ENCODE measurements at regions not wholly inside any gene's neighbourhood (a gene's known extent, or its start where the extent isn't known, plus 50 kb on each side); places are given as distances from the start of the nearest gene placed in this dataset.

DNA sequence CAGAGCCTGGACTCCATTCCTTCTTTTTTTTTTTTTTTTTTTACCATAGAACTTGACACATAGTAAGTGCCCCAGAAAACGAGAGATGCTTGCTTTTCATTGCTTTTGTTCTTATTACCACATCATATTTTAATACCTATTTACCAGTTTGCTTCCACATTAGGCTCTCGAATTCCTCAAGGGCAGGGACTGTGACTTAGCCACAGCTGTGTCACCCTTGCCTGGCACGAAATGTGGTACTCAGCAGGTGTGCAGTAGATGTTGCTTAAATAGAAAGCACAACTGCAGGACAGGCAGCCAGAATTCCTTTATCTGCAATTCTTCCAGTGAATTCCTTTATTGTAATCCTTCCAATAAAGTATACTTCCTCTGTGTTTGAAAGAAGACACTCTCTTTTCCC, 393.0 kb downstream of the HAPSTR1 start:
- DNase-seq: no peak

- no peak for DNase-seq
Measured at GRCh38 chr16:9484881-9485280, 393.4 kb downstream of the HAPSTR1 start.

GRCh38 chr16:9489835-9490467, 398.5 kb downstream of the HAPSTR1 start:
- DNase-seq: no peak

GRCh38 chr16:9495824-9496223, 404.4 kb downstream of the HAPSTR1 start:
- DNase-seq: no peak

GRCh38 chr16:9497750-9498149, 406.3 kb downstream of the HAPSTR1 start:
- no peak for DNase-seq

- no peak for DNase-seq
Measured at GRCh38 chr16:9499941-9500593, 408.6 kb downstream of the HAPSTR1 start.

- DNase-seq: no peak
Measured at GRCh38 chr16:9500872-9501271, 409.4 kb downstream of the HAPSTR1 start.

DNA sequence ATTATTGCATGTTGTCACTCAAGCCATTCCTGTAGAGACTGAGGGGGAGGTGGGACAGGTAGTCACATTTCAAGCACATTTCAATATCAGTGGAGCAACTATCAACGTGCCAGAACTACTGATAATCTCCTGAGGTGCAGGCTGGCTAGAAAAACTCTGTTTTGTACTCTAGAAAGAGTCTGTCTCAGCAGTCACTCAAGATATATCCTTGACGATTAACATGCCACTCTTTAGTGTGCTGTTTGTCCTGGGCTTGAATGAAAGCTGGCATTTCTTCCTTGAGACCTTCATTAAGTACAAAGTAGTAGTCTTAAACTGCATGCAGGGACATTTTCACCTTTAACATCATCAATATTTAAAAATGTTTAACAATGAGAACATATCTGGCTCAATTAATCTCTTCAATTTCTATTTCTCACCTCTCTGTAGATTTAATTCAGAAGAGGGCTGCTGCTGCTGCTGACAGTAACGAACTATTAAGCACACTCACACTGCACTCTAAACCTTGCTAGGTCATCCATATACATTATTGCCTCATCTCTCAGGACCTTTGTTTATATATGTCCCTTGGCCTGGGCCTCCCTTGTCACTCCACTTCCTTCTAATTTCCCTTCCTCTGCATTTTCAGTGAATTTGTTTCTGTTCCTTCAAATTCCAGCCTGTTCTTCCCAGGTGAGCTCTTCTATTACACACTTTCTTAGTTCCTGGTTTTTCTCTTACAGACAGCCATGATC, 412.0 kb downstream of the HAPSTR1 start:
- DNase-seq: no peak

- DNase-seq: no peak
Measured at GRCh38 chr16:9508328-9508936, 417.0 kb downstream of the HAPSTR1 start.

GRCh38 chr16:9509663-9510062, 418.2 kb downstream of the HAPSTR1 start:
- no peak for DNase-seq

GRCh38 chr16:9511389-9511788, 419.9 kb downstream of the HAPSTR1 start:
- no peak for DNase-seq

GRCh38 chr16:9516444-9516843, 425.0 kb downstream of the HAPSTR1 start:
- DNase-seq: no peak

DNA sequence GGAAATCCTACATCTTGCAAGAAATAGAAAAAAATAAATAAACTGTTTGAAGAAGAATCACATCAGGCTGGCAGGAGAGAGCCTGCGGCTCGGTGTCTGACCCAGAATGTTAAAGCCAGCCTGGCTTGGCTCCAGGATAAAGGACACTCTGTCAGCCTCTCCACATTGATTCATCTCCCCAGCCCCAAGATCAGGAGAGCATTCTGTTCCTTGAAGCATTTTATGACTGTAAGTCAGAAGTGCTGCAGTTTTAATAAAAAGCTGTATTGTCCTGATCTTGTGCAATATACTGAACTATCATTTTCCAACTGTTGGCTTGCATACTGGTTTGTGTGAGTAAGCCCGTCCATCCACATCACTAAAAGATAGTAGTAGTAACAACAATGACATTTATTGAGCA, 426.6 kb downstream of the HAPSTR1 start:
- no peak for DNase-seq

GRCh38 chr16:9518581-9518980, 427.1 kb downstream of the HAPSTR1 start:
- DNase-seq: no peak

- no peak for DNase-seq
Measured at GRCh38 chr16:9521749-9522370, 430.4 kb downstream of the HAPSTR1 start.

GRCh38 chr16:9522614-9523013, 431.2 kb downstream of the HAPSTR1 start:
- no peak for DNase-seq

DNA sequence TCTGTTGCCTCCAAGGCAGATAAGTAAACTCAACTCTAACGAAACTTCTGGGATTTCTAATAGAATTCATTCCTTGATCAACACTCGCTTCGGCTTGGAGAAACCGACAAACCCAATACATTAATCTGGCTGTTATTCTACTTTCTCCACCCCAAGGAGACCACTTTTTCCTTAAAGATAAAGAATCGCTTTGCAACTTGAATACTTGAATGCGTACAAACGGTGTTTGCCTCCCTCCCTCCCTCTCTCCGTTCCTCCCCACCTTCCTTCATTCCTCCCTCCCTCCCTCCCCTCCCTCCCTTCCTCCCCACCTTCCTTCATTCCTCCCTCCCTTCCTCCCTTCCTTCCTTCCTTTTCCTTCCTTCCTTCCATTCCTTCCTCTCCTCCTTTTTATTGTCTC, 432.6 kb downstream of the HAPSTR1 start:
- DNase-seq: no peak

GRCh38 chr16:9525037-9525436, 433.6 kb downstream of the HAPSTR1 start:
- no peak for DNase-seq

- no peak for DNase-seq
Measured at GRCh38 chr16:9526791-9527190, 435.3 kb downstream of the HAPSTR1 start.

DNA sequence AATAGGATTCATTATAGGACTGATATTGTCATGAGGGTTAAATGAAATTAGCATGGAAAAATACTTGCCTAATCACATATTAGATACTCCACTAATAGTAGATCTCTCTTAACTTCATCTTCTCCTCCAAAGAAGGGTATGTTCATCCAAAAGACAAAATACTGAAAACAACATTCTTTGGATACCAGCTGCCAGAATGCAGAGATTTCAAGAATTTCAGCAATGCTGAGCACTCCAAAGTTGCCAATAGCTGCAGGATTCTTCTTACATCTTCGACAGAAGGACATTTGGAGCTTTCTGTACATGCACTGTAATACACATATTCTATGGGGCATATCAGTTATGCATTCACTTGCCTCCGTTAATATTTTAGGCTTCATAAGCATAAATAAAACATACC, 436.5 kb downstream of the HAPSTR1 start:
- DNase-seq: no peak

- no peak for DNase-seq
Measured at GRCh38 chr16:9528511-9529079, 437.2 kb downstream of the HAPSTR1 start.

- DNase-seq: no peak
Measured at GRCh38 chr16:9533042-9533441, 441.6 kb downstream of the HAPSTR1 start.

DNA sequence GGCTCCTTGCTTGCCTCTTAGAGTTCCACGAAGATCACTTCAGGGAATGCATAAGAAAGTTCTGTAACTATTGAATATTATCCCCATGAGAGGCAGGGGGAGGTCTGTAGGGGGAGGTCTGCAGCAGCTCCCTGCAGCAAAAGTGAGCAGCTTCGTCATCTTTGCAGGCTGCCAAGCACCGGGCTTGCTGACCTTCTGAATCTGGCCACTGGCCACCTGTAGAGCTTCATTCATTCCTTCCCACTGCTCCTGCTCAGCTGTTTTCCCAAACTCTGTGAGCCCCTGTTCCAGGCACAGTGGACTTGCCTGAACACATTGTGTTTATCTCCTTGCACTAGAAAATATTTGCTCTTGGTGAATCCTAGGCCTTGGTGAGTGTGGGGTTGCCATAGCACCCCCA, 443.3 kb downstream of the HAPSTR1 start:
- no peak for DNase-seq
